ENCODE measurements at regions not wholly inside any gene's neighbourhood (a gene's known extent, or its start where the extent isn't known, plus 50 kb on each side); places are given as distances from the start of the nearest gene placed in this dataset.

DNA sequence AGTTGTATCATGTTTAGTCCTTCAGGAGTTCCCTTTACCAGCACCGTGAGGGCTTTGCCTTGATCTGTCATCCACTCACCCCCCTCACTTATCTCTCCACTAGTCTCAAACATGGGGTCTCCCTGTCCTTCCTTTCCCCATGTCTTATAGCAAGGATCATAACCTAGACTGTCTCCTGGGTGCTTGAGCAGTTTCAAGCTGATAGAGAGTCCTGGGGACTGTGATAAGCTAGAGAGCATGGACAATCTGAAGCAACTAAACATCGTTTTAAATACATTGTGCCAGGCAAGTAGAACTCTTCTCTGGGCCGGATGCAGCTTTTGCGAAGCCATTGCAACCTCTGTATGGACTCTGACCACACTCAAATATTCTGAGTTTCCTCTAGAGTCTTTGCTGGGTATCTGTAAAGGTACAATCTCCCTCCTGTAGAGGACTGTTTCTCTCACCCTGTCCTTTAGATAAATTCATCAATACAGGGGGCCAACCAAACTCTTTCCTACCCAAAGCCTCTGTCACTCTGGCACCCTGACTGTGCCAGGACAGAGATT lies 684.6 kb upstream of the NR2F2 start:
- H2AFZ ChIP-seq (ENCODE audit: low read depth) = no peak overlapping the region
- POLR2A ChIA-PET = no interaction called here
- H3K36me3 ChIP-seq (replicated peaks in 1 of 2; ENCODE audit: control insufficient read depth in 1 of 2, insufficient read depth in 2 of 2, low read length in 1 of 2) = no peaks in the 10 kb centered on the region
- no peaks in the 10 kb centered on the region for H3K79me2 ChIP-seq (ENCODE audit: insufficient read depth)
- no peaks in the 10 kb centered on the region for H3K9me2 ChIP-seq
- H3K4me1 ChIP-seq (ENCODE audit: control insufficient read depth in 1 of 2, insufficient read depth in 2 of 2, low read depth in 1 of 2, low read length in 1 of 2) = no peaks in the 10 kb centered on the region
- no peaks in the 10 kb centered on the region for H3K9me3 ChIP-seq
- H3K9ac ChIP-seq = no peak overlapping the region
- DNase-seq = no peak
- H3K27ac ChIP-seq (ENCODE audit: low read depth in 2 of 2, low read length in 1 of 2) = no peak overlapping the region
- no peak overlapping the region for H3K4me2 ChIP-seq
- H3K27me3 ChIP-seq (ENCODE audit: insufficient read depth) = peaks cover 6% of the 10 kb centered on the region; the same call in 1 of the 2 replicates
- 15% methylated on average over 4 of the region's 4 CpGs for WGBS (ENCODE audit: low lambda C conversion rate)
- H4K20me1 ChIP-seq (ENCODE audit: insufficient read depth) = no peaks in the 10 kb centered on the region
- TF ChIP-seq JUND (IDR thresholded peaks at IDR 0.05) (no peak), EZH2phosphoT487 (IDR thresholded peaks at IDR 0.05; ENCODE audit: borderline replicate concordance, low read depth) (no peak), REST (IDR thresholded peaks at IDR 0.05; ENCODE audit: low read depth, low read length) (no peak), EP300 (IDR thresholded peaks at IDR 0.05; ENCODE audit: borderline replicate concordance in 1 of 2, low read depth in 1 of 2, low read length in 1 of 2) (no peak), CHD2 (IDR thresholded peaks at IDR 0.05; ENCODE audit: low read length, partially characterized antibody) (no peak), GABPA (IDR thresholded peaks at IDR 0.05; ENCODE audit: low read depth) (no peak), ELF1 (IDR thresholded peaks at IDR 0.05) (no peak), TEAD4 (IDR thresholded peaks at IDR 0.05; ENCODE audit: borderline replicate concordance, insufficient read depth) (no peak), MXI1 (IDR thresholded peaks at IDR 0.05; ENCODE audit: low read depth, low read length) (no peak)
- TF ChIP-seq, protein P1, sequence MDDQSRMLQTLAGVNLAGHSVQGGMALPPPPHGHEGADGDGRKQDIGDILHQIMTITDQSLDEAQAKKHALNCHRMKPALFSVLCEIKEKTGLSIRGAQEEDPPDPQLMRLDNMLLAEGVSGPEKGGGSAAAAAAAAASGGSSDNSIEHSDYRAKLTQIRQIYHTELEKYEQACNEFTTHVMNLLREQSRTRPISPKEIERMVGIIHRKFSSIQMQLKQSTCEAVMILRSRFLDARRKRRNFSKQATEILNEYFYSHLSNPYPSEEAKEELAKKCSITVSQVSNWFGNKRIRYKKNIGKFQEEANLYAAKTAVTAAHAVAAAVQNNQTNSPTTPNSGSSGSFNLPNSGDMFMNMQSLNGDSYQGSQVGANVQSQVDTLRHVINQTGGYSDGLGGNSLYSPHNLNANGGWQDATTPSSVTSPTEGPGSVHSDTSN (IDR thresholded peaks at IDR 0.05) = no peak
- no peak overlapping the region for H3K4me3 ChIP-seq (ENCODE audit: low read depth in 2 of 2, low read length in 1 of 2)
- CTCF ChIA-PET = no interaction called here
- no peaks in the 10 kb centered on the region for H3F3A ChIP-seq (replicated peaks; ENCODE audit: insufficient read depth)

GRCh38 chr15:95646484-95647273 lies 683.8 kb upstream of the NR2F2 start:
- WGBS (ENCODE audit: low lambda C conversion rate) = 13% methylated on average over 8 of the region's 8 CpGs
- POLR2A ChIA-PET = no interaction called here

More at GRCh38 chr15:95646484-95647273, 683.8 kb upstream of the NR2F2 start:
- H3K9me3 ChIP-seq = no peaks in the 10 kb centered on the region
- H3K4me3 ChIP-seq (ENCODE audit: low read depth in 2 of 2, low read length in 1 of 2) = no peak overlapping the region
- DNase-seq = no peak
- H3K36me3 ChIP-seq (replicated peaks in 1 of 2; ENCODE audit: control insufficient read depth in 1 of 2, insufficient read depth in 2 of 2, low read length in 1 of 2) = no peaks in the 10 kb centered on the region
- CTCF ChIA-PET = interaction anchor here (0.8 kb wide), 1 partner anchor 20 kb away, joined by 3 read pairs; no protein-coding TSS in a partner anchor
- no peaks in the 10 kb centered on the region for H4K20me1 ChIP-seq (ENCODE audit: insufficient read depth)
- H3K27ac ChIP-seq (ENCODE audit: low read depth in 2 of 2, low read length in 1 of 2) = no peak overlapping the region
- no peak overlapping the region for H2AFZ ChIP-seq (ENCODE audit: low read depth)
- TF ChIP-seq GABPA (IDR thresholded peaks at IDR 0.05; ENCODE audit: low read depth) = no peak
- no peak for TF ChIP-seq MXI1 (IDR thresholded peaks at IDR 0.05; ENCODE audit: low read depth, low read length)
- no peak for TF ChIP-seq ELF1 (IDR thresholded peaks at IDR 0.05)
- no peak for TF ChIP-seq CHD2 (IDR thresholded peaks at IDR 0.05; ENCODE audit: low read length, partially characterized antibody)
- TF ChIP-seq, protein P2, sequence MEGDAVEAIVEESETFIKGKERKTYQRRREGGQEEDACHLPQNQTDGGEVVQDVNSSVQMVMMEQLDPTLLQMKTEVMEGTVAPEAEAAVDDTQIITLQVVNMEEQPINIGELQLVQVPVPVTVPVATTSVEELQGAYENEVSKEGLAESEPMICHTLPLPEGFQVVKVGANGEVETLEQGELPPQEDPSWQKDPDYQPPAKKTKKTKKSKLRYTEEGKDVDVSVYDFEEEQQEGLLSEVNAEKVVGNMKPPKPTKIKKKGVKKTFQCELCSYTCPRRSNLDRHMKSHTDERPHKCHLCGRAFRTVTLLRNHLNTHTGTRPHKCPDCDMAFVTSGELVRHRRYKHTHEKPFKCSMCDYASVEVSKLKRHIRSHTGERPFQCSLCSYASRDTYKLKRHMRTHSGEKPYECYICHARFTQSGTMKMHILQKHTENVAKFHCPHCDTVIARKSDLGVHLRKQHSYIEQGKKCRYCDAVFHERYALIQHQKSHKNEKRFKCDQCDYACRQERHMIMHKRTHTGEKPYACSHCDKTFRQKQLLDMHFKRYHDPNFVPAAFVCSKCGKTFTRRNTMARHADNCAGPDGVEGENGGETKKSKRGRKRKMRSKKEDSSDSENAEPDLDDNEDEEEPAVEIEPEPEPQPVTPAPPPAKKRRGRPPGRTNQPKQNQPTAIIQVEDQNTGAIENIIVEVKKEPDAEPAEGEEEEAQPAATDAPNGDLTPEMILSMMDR (IDR thresholded peaks at IDR 0.05) = no peak
- TF ChIP-seq NRF1 (IDR thresholded peaks at IDR 0.05; ENCODE audit: low read depth, low read length) = no peak
- no peak for TF ChIP-seq POLR2AphosphoS5 (IDR thresholded peaks at IDR 0.05; ENCODE audit: low read depth, low read length)
- no peak for TF ChIP-seq SIN3A (IDR thresholded peaks at IDR 0.05; ENCODE audit: borderline replicate concordance, low read depth, low read length)
- H3K79me2 ChIP-seq (ENCODE audit: insufficient read depth) = no peaks in the 10 kb centered on the region
- no peaks in the 10 kb centered on the region for H3F3A ChIP-seq (replicated peaks; ENCODE audit: insufficient read depth)
- H3K9ac ChIP-seq = no peak overlapping the region
- no peaks in the 10 kb centered on the region for H3K9me2 ChIP-seq
- peaks cover 6% of the 10 kb centered on the region; the same call in 1 of the 2 replicates for H3K27me3 ChIP-seq (ENCODE audit: insufficient read depth)
- H3K4me2 ChIP-seq = no peak overlapping the region
- no peaks in the 10 kb centered on the region for H3K4me1 ChIP-seq (ENCODE audit: control insufficient read depth in 1 of 2, insufficient read depth in 2 of 2, low read depth in 1 of 2, low read length in 1 of 2)
